Stomach (tissue), 4 donors: ENCODE measurements at regions not wholly inside any gene's neighbourhood (a gene's known extent, or its start where the extent isn't known, plus 50 kb on each side); places are given as distances from the start of the nearest gene placed in this dataset.

Source experiments
- EP300 ChIP-seq: sonication (generic); formaldehyde crosslinking; IDR thresholded peaks from one replicate; pipeline ENCODE4 v1.6.1; 2017; ENCODE audit warnings: antibody characterized with exemption
- POLR2A ChIP-seq, 4 donors: fragments of 450-650 bp; IDR thresholded peaks; one replicate each; pipeline ENCODE4 v1.6.1; 2016; ENCODE audit warnings: antibody characterized with exemption in 4 of 4, control low read depth in 2 of 4, mild to moderate bottlenecking in 1 of 4, moderate library complexity in 1 of 4
- POLR2AphosphoS5 ChIP-seq, 3 donors: sonication (generic); formaldehyde crosslinking; IDR thresholded peaks; one replicate each; pipeline ENCODE4 v1.6.1; 2016; ENCODE audit warnings: antibody characterized with exemption in 3 of 3
- TF ChIP-seq, protein P1 (sequence below), 7 experiments: fragments of 450-650 bp in 4 of 7; fragments of 200-600 bp in 3 of 7; sonication (generic) in 3 of 7; IDR thresholded peaks; one replicate each; pipeline ENCODE4 v1.5.1; 2016 to 2019; ENCODE audit warnings: antibody characterized with exemption in 7 of 7, control low read depth in 2 of 7, mild to moderate bottlenecking in 1 of 7

GRCh38 chr12:45634273-45634917, 95.1 kb upstream of the ARID2 start:
- TF ChIP-seq, protein P1, sequence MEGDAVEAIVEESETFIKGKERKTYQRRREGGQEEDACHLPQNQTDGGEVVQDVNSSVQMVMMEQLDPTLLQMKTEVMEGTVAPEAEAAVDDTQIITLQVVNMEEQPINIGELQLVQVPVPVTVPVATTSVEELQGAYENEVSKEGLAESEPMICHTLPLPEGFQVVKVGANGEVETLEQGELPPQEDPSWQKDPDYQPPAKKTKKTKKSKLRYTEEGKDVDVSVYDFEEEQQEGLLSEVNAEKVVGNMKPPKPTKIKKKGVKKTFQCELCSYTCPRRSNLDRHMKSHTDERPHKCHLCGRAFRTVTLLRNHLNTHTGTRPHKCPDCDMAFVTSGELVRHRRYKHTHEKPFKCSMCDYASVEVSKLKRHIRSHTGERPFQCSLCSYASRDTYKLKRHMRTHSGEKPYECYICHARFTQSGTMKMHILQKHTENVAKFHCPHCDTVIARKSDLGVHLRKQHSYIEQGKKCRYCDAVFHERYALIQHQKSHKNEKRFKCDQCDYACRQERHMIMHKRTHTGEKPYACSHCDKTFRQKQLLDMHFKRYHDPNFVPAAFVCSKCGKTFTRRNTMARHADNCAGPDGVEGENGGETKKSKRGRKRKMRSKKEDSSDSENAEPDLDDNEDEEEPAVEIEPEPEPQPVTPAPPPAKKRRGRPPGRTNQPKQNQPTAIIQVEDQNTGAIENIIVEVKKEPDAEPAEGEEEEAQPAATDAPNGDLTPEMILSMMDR (IDR thresholded peaks at IDR 0.05): no peak
- TF ChIP-seq POLR2A (IDR thresholded peaks at IDR 0.05): no peak
- no peak for TF ChIP-seq POLR2AphosphoS5 (IDR thresholded peaks at IDR 0.05)
- no peak for TF ChIP-seq EP300
